ENCODE measurements at regions not wholly inside any gene's neighbourhood (a gene's known extent, or its start where the extent isn't known, plus 50 kb on each side); places are given as distances from the start of the nearest gene placed in this dataset.
"Not testable (repeated sequence)": the region's sequence is repeated elsewhere in the genome, so short reads cannot be mapped to it uniquely, and the experiment has no call there.

DNA sequence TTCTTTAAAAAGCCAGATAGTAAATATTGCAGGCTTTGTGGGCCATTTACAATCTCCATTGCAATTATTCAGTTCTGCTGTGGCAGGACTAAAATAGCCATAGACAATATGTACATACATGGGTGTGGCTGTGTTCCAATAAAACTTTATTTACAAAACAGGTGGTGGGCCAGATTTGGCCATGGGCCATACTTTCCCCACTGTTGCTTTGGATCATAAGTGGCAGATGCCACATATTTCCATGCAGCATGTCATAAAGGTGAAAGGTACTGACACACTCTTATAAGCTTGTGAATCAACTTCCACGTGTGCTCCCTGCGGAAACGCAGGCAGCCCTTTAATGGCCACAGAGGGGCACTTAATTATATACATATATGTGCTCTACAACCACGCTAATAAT, 244.4 kb upstream of the FOXN3 start:
- TF ChIP-seq, protein P1, sequence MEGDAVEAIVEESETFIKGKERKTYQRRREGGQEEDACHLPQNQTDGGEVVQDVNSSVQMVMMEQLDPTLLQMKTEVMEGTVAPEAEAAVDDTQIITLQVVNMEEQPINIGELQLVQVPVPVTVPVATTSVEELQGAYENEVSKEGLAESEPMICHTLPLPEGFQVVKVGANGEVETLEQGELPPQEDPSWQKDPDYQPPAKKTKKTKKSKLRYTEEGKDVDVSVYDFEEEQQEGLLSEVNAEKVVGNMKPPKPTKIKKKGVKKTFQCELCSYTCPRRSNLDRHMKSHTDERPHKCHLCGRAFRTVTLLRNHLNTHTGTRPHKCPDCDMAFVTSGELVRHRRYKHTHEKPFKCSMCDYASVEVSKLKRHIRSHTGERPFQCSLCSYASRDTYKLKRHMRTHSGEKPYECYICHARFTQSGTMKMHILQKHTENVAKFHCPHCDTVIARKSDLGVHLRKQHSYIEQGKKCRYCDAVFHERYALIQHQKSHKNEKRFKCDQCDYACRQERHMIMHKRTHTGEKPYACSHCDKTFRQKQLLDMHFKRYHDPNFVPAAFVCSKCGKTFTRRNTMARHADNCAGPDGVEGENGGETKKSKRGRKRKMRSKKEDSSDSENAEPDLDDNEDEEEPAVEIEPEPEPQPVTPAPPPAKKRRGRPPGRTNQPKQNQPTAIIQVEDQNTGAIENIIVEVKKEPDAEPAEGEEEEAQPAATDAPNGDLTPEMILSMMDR (IDR thresholded peaks at IDR 0.05; ENCODE audit: unreplicated experiment) = no peak
- DNase-seq (ENCODE audit: low spot score in 2 of 2, unreplicated experiment in 2 of 2) = no peak
- Mint-ChIP-seq H3K36me3 (peaks cover 6% of the 10 kb centered on the region), H3K4me3 (no peak overlapping the region), H3K27ac (no peak overlapping the region), H3K27me3 (ENCODE audit: low read depth) (no peaks in the 10 kb centered on the region), H3K9me3 (peaks cover 21% of the 10 kb centered on the region), H3K4me1 (peaks cover 17% of the 10 kb centered on the region)

GRCh38 chr14:89660625-89661233, 243.7 kb upstream of the FOXN3 start:
- Mint-ChIP-seq H3K9me3 (peaks cover 17% of the 10 kb centered on the region), H3K4me1 (peaks cover 17% of the 10 kb centered on the region)
- not testable (repeated sequence) for H3K36me3 Mint-ChIP-seq; DNase-seq (ENCODE audit: low spot score in 2 of 2, unreplicated experiment in 2 of 2); H3K27me3 Mint-ChIP-seq (ENCODE audit: low read depth); H3K4me3 Mint-ChIP-seq; H3K27ac Mint-ChIP-seq

GRCh38 chr14:89660166-89660565, 243.1 kb upstream of the FOXN3 start:
- H3K4me3 Mint-ChIP-seq = no peak overlapping the region
- H3K27ac Mint-ChIP-seq = no peak overlapping the region
- H3K9me3 Mint-ChIP-seq = peaks cover 14% of the 10 kb centered on the region
- H3K27me3 Mint-ChIP-seq (ENCODE audit: low read depth) = no peaks in the 10 kb centered on the region
- H3K4me1 Mint-ChIP-seq = peaks cover 17% of the 10 kb centered on the region
- H3K36me3 Mint-ChIP-seq = peaks cover 4% of the 10 kb centered on the region
- no peak for DNase-seq (ENCODE audit: low spot score in 2 of 2, unreplicated experiment in 2 of 2)
- TF ChIP-seq, protein P1 (IDR thresholded peaks at IDR 0.05; ENCODE audit: unreplicated experiment) = no peak

GRCh38 chr14:89658977-89659670, 242.1 kb upstream of the FOXN3 start:
- peaks cover 15% of the 10 kb centered on the region for H3K4me1 Mint-ChIP-seq
- DNase-seq (ENCODE audit: low spot score in 2 of 2, unreplicated experiment in 2 of 2) = no peak
- peaks cover 3% of the 10 kb centered on the region for H3K36me3 Mint-ChIP-seq
- H3K27me3 Mint-ChIP-seq (ENCODE audit: low read depth) = no peaks in the 10 kb centered on the region
- TF ChIP-seq, protein P1 (IDR thresholded peaks at IDR 0.05; ENCODE audit: unreplicated experiment) = no peak
- no peak overlapping the region for H3K4me3 Mint-ChIP-seq
- H3K27ac Mint-ChIP-seq = no peak overlapping the region
- peaks cover 9% of the 10 kb centered on the region for H3K9me3 Mint-ChIP-seq

DNA sequence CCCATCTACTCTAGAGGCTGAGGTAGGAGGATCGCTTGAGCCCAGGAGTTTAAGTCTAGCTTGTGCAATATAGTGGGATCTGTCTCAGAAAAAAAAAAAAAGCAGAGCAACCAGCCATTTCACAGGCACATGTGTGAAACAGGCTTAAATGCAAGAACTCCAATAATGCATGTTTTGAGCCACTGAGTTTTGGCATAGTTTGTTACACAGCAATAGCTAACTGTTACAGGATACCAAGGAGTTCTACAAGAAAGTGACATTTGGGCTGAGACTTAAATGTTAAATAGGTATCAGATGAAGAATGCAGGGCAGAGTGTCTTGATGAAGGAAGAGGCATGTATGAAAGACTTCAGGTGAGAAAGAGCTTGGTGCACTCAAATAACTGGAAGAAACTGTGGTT, 240.0 kb upstream of the FOXN3 start:
- Mint-ChIP-seq H3K4me3 (no peak overlapping the region), H3K9me3 (peaks cover 12% of the 10 kb centered on the region), H3K36me3 (peaks cover 3% of the 10 kb centered on the region), H3K27me3 (ENCODE audit: low read depth) (no peaks in the 10 kb centered on the region), H3K27ac (no peak overlapping the region), H3K4me1 (peaks cover 16% of the 10 kb centered on the region)
- no peak for DNase-seq (ENCODE audit: low spot score in 2 of 2, unreplicated experiment in 2 of 2)
- TF ChIP-seq, protein P1 (IDR thresholded peaks at IDR 0.05; ENCODE audit: unreplicated experiment) = no peak

GRCh38 chr14:89654998-89655397, 238.0 kb upstream of the FOXN3 start:
- DNase-seq (ENCODE audit: low spot score in 2 of 2, unreplicated experiment in 2 of 2) = no peak
- Mint-ChIP-seq H3K9me3 (peaks cover 12% of the 10 kb centered on the region), H3K27ac (no peak overlapping the region), H3K4me3 (no peak overlapping the region), H3K27me3 (ENCODE audit: low read depth) (no peaks in the 10 kb centered on the region), H3K36me3 (peaks cover 3% of the 10 kb centered on the region), H3K4me1 (peaks cover 15% of the 10 kb centered on the region)
- TF ChIP-seq, protein P1 (IDR thresholded peaks at IDR 0.05; ENCODE audit: unreplicated experiment) = no peak

All from mesothelial cell of epicardium (in vitro differentiated cells).